GM12878 (cell line): ENCODE measurements at regions not wholly inside any gene's neighbourhood (a gene's known extent, or its start where the extent isn't known, plus 50 kb on each side); places are given as distances from the start of the nearest gene placed in this dataset.

ENCODE experiments used
- ATAC-seq: fragments of 200-7000 bp; cut with Tn5 transposase; 3 replicates; pipeline ENCODE4 v1.9.1; 2020; ENCODE audit warnings: mild to moderate bottlenecking, moderate library complexity
- BruUV-seq: library from RNA; stranded (reverse); fragments of 400-500 nt; replicated peaks from 2 replicates; lab custom pipeline; 2021; lab: Mats Ljungman, UMichigan
- CTCF ChIA-PET: fragments of 300-600 bp; sonication (Branson Sonifier 250); formaldehyde crosslinking; extraction: SDS; loops from one replicate; lab custom pipeline; 2021; ENCODE audit warnings: inconsistent platforms; lab: Yijun Ruan, JAX
- POLR2A ChIA-PET: fragments of 350-600 bp; formaldehyde crosslinking; extraction: SDS; loops from one replicate; lab custom pipeline; 2021; ENCODE audit warnings: inconsistent platforms; lab: Charles Lee
- RAD21 ChIA-PET: fragments of 300-600 bp; sonication (Branson Sonifier 250); formaldehyde crosslinking; loops from one replicate; lab custom pipeline; 2023; ENCODE audit warnings: antibody characterized with exemption; ENCODE audit not compliant: unreplicated experiment; lab: Charles Lee
- SMC1A ChIA-PET: fragments of 300-600 bp; sonication (Branson Sonifier 250); formaldehyde crosslinking; loops from one replicate; lab custom pipeline; 2023; ENCODE audit not compliant: unreplicated experiment, uncharacterized antibody; lab: Charles Lee
- DNase-seq: peaks from one replicate; pipeline ENCODE4 v3.0.0-alpha.2; 2011; ENCODE audit warnings: low read depth, low spot score
- FAIRE-seq: peaks from 3 replicates; lab custom pipeline; 2011; peaks lifted over from hg19 to GRCh38; lab: Jason Lieb, UNC
- H2AFZ ChIP-seq: 2 replicates; pipeline ENCODE4 v1.6.0; 2011; ENCODE audit warnings: low read depth, low read length, control low read depth; ENCODE audit not compliant: control insufficient read depth
- H3K27ac ChIP-seq: 2 replicates; pipeline ENCODE4 v1.5.1; 2011; ENCODE audit warnings: control low read depth; ENCODE audit not compliant: control insufficient read depth, insufficient read depth
- H3K27me3 ChIP-seq, 2 experiments: replicated peaks in 1 of 2; 2 replicates each; pipeline versions ENCODE4 v1.6.0 to v1.6.1; 2011; ENCODE audit warnings: low read length in 1 of 2; ENCODE audit not compliant: control insufficient read depth in 2 of 2, insufficient read depth in 2 of 2
- H3K36me3 ChIP-seq, 2 experiments: 2 replicates each; pipeline ENCODE4 v1.5.1; 2011; ENCODE audit warnings: low read length in 1 of 2; ENCODE audit not compliant: control insufficient read depth in 2 of 2, insufficient read depth in 2 of 2
- H3K4me1 ChIP-seq: 2 replicates; pipeline ENCODE4 v1.6.1; 2011; ENCODE audit warnings: mild to moderate bottlenecking, low read length, moderate library complexity, mixed read lengths; ENCODE audit not compliant: control insufficient read depth, insufficient read depth
- H3K4me2 ChIP-seq: 2 replicates; pipeline ENCODE4 v1.6.0; 2011; ENCODE audit warnings: control low read depth; ENCODE audit not compliant: control insufficient read depth, insufficient read depth
- H3K4me3 ChIP-seq: fragments of 200-600 bp; sonication (generic); 2 replicates; pipeline ENCODE4 v1.5.1; 2016
- H3K79me2 ChIP-seq: 2 replicates; pipeline ENCODE4 v1.6.0; 2011; ENCODE audit warnings: low read length; ENCODE audit not compliant: control insufficient read depth, insufficient read depth
- H3K9ac ChIP-seq: 2 replicates; pipeline ENCODE4 v1.8.0; 2011; ENCODE audit warnings: low read length, control low read depth, mixed read lengths; ENCODE audit not compliant: control insufficient read depth, insufficient read depth
- H3K9me3 ChIP-seq: replicated peaks from 3 replicates; pipeline ENCODE4 v1.5.1; 2011; ENCODE audit warnings: mild to moderate bottlenecking, low read length; ENCODE audit not compliant: control insufficient read depth, insufficient read depth
- H4K20me1 ChIP-seq: 2 replicates; pipeline ENCODE4 v1.6.0; 2011; ENCODE audit not compliant: control insufficient read depth, insufficient read depth
- GABPA ChIP-seq: IDR thresholded peaks from 2 replicates; pipeline ENCODE4 v1.6.1; 2014; ENCODE audit warnings: antibody characterized with exemption, low read depth, mild to moderate bottlenecking, inconsistent platforms
- HSF1 ChIP-seq: fragments of 150-350 bp; IDR thresholded peaks from 2 replicates; pipeline ENCODE4 v1.6.1; 2014; ENCODE audit warnings: mild to moderate bottlenecking, low read depth, low read length
- MTA2 ChIP-seq: fragments of 450-650 bp; IDR thresholded peaks from 2 replicates; pipeline ENCODE4 v1.6.1; 2016; ENCODE audit warnings: low read depth, mild to moderate bottlenecking, moderate library complexity
- ZBTB33 ChIP-seq: fragments of 450-650 bp; IDR thresholded peaks from 2 replicates; pipeline ENCODE4 v1.6.1; 2017; ENCODE audit warnings: mild to moderate bottlenecking
- ZSCAN29 ChIP-seq: fragments of 450-650 bp; IDR thresholded peaks from 2 replicates; pipeline ENCODE4 v1.6.1; 2017; ENCODE audit warnings: mild to moderate bottlenecking, moderate library complexity
- WGBS: methylation state at CpG from one replicate; pipeline ENCODE4 v1.1.6; 2016; ENCODE audit warnings: low lambda C conversion rate; ENCODE audit not compliant: insufficient replicate concordance, insufficient coverage; ENCODE audit errors: missing lambda C conversion rate; 5-methylcytosine and 5-hydroxymethylcytosine counted together
- in situ Hi-C: fragments of 300-500 bp; cut with MboI; formaldehyde crosslinking; loops from 9 replicates; pipeline ENCODE4 v1.14.3; 2018; ENCODE audit warnings: mixed read lengths
- intact Hi-C: fragments of 100-400 bp; cut with micrococcal nuclease; formaldehyde crosslinking; loops from one replicate; pipeline ENCODE4 v1.14.2; 2022; ENCODE audit not compliant: unreplicated experiment

- in situ Hi-C loops (no loop called here), intact Hi-C loops (no loop called here)
- DNase-seq (no peak), FAIRE-seq (no peak), ATAC-seq (peak; percentile 82)
- RAD21 ChIA-PET, result no interaction called here
- Histone ChIP-seq H2AFZ (no peak overlapping the region), H3K4me2 (no peak overlapping the region), H3K4me3 (no peak overlapping the region), H3K9me3 (no peaks in the 10 kb centered on the region), H3K27me3 (no peaks in the 10 kb centered on the region), H4K20me1 (no peaks in the 10 kb centered on the region), H3K36me3 (no peaks in the 10 kb centered on the region), H3K4me1 (no peaks in the 10 kb centered on the region), H3K27ac (no peak overlapping the region), H3K9ac (no peak overlapping the region)
- 0% methylated on average over 2 of the region's 2 CpGs for WGBS
- CTCF ChIA-PET, result no interaction called here
- POLR2A ChIA-PET, result no interaction called here
- SMC1A ChIA-PET, result interaction anchor here (1.4 kb wide), 1 partner anchor 9 kb away, joined by 3 read pairs; no protein-coding TSS in a partner anchor
- no peak for TF ChIP-seq MTA2
- TF ChIP-seq ZBTB33, result no peak
- no peak for TF ChIP-seq HSF1
- TF ChIP-seq ZSCAN29, result no peak
- TF ChIP-seq GABPA, result no peak
- TF ChIP-seq, all 136 proteins: peak for 0
- BruUV-seq, result no TSS peak
- no peaks in the 10 kb centered on the region for H3K79me2 ChIP-seq
These were observed 644.2 kb downstream of the MCTP2 start for GRCh38 chr15:94875550-94875949.
